ENCODE measurements at regions not wholly inside any gene's neighbourhood (a gene's known extent, or its start where the extent isn't known, plus 50 kb on each side); places are given as distances from the start of the nearest gene placed in this dataset.

GRCh38 chr18:42537291-42537690 lies 578.2 kb downstream of the RIT2 start:
- Histone ChIP-seq H3K4me3 (ENCODE audit: low read depth, low read length) (no peak overlapping the region), H3K27me3 (replicated peaks; ENCODE audit: control insufficient read depth, insufficient read depth, low read length) (no peaks in the 10 kb centered on the region), H3K36me3 (ENCODE audit: control insufficient read depth, insufficient read depth, low read length) (no peaks in the 10 kb centered on the region), H3K4me1 (no peaks in the 10 kb centered on the region), H3K9me3 (no peaks in the 10 kb centered on the region)
- Mint-ChIP-seq H3K4me1 (ENCODE audit: low read depth, unreplicated experiment) (no peaks in the 10 kb centered on the region), H3K27ac (ENCODE audit: unreplicated experiment) (no peak overlapping the region), H3K36me3 (ENCODE audit: insufficient read depth, unreplicated experiment) (no peaks in the 10 kb centered on the region), H3K4me3 (ENCODE audit: unreplicated experiment) (no peak overlapping the region), H3K9me3 (ENCODE audit: unreplicated experiment) (no peaks in the 10 kb centered on the region), H3K27me3 (ENCODE audit: insufficient read depth, unreplicated experiment) (no peaks in the 10 kb centered on the region)
- BruUV-seq (replicated peaks) = no TSS peak
- no peak for DNase-seq
- intact Hi-C loops (cut with micrococcal nuclease; ENCODE audit: unreplicated experiment) = no loop called here
- CTCF ChIA-PET = no interaction called here
- POLR2A ChIA-PET = no interaction called here
- no peak for TF ChIP-seq CTCF (IDR thresholded peaks at IDR 0.05; ENCODE audit: insufficient read depth in 1 of 2, low read depth in 1 of 2, low read length in 1 of 2, severe bottlenecking in 1 of 2, unreplicated experiment in 1 of 2)

GRCh38 chr18:42544901-42545300 lies 570.6 kb downstream of the RIT2 start:
- intact Hi-C loops (cut with micrococcal nuclease; ENCODE audit: unreplicated experiment) = no loop called here
- no peak overlapping the region for H3K4me3 Mint-ChIP-seq (ENCODE audit: unreplicated experiment)
- POLR2A ChIA-PET = no interaction called here
- Histone ChIP-seq H3K4me1 (no peaks in the 10 kb centered on the region), H3K9me3 (no peaks in the 10 kb centered on the region), H3K27me3 (replicated peaks; ENCODE audit: control insufficient read depth, insufficient read depth, low read length) (no peaks in the 10 kb centered on the region), H3K4me3 (ENCODE audit: low read depth, low read length) (no peak overlapping the region), H3K36me3 (ENCODE audit: control insufficient read depth, insufficient read depth, low read length) (no peaks in the 10 kb centered on the region)
- no peak for TF ChIP-seq CTCF (IDR thresholded peaks at IDR 0.05; ENCODE audit: insufficient read depth in 1 of 2, low read depth in 1 of 2, low read length in 1 of 2, severe bottlenecking in 1 of 2, unreplicated experiment in 1 of 2)
- H3K4me1 Mint-ChIP-seq (ENCODE audit: low read depth, unreplicated experiment) = no peaks in the 10 kb centered on the region
- CTCF ChIA-PET = no interaction called here
- no TSS peak for BruUV-seq (replicated peaks)
- no peak for DNase-seq
- H3K36me3 Mint-ChIP-seq (ENCODE audit: insufficient read depth, unreplicated experiment) = no peaks in the 10 kb centered on the region
- H3K9me3 Mint-ChIP-seq (ENCODE audit: unreplicated experiment) = no peaks in the 10 kb centered on the region
- H3K27ac Mint-ChIP-seq (ENCODE audit: unreplicated experiment) = no peak overlapping the region
- no peaks in the 10 kb centered on the region for H3K27me3 Mint-ChIP-seq (ENCODE audit: insufficient read depth, unreplicated experiment)

GRCh38 chr18:42545825-42546224 lies 569.7 kb downstream of the RIT2 start:
- Mint-ChIP-seq H3K4me3 (ENCODE audit: unreplicated experiment) (no peak overlapping the region), H3K4me1 (ENCODE audit: low read depth, unreplicated experiment) (no peaks in the 10 kb centered on the region), H3K27ac (ENCODE audit: unreplicated experiment) (no peak overlapping the region), H3K27me3 (ENCODE audit: insufficient read depth, unreplicated experiment) (no peaks in the 10 kb centered on the region), H3K36me3 (ENCODE audit: insufficient read depth, unreplicated experiment) (no peaks in the 10 kb centered on the region), H3K9me3 (ENCODE audit: unreplicated experiment) (no peaks in the 10 kb centered on the region)
- intact Hi-C loops (cut with micrococcal nuclease; ENCODE audit: unreplicated experiment) = no loop called here
- CTCF ChIA-PET = no interaction called here
- TF ChIP-seq CTCF (IDR thresholded peaks at IDR 0.05; ENCODE audit: insufficient read depth in 1 of 2, low read depth in 1 of 2, low read length in 1 of 2, severe bottlenecking in 1 of 2, unreplicated experiment in 1 of 2) = no peak
- POLR2A ChIA-PET = no interaction called here
- no peaks in the 10 kb centered on the region for H3K27me3 ChIP-seq (replicated peaks; ENCODE audit: control insufficient read depth, insufficient read depth, low read length)
- no TSS peak for BruUV-seq (replicated peaks)
- no peaks in the 10 kb centered on the region for H3K9me3 ChIP-seq
- no peak overlapping the region for H3K4me3 ChIP-seq (ENCODE audit: low read depth, low read length)
- no peaks in the 10 kb centered on the region for H3K4me1 ChIP-seq
- DNase-seq = no peak
- no peaks in the 10 kb centered on the region for H3K36me3 ChIP-seq (ENCODE audit: control insufficient read depth, insufficient read depth, low read length)
